OCI-M2 (cell line): ENCODE measurements at regions not wholly inside any gene's neighbourhood (a gene's known extent, or its start where the extent isn't known, plus 50 kb on each side); places are given as distances from the start of the nearest gene placed in this dataset.

Experiments used
- DNase-seq: peaks from one replicate; lab custom pipeline; 2025; ENCODE audit not compliant: unreplicated experiment; lab: John Stamatoyannopoulos, UW

GRCh38 chr12:92365836-92366235 lies 220.2 kb upstream of the BTG1 start:
- DNase-seq: no peak

- DNase-seq: no peak
Measured at GRCh38 chr12:92365333-92365732, 219.7 kb upstream of the BTG1 start.

GRCh38 chr12:92363295-92364146 lies 217.9 kb upstream of the BTG1 start:
- no peak for DNase-seq

GRCh38 chr12:92362785-92363184 lies 217.1 kb upstream of the BTG1 start:
- DNase-seq: no peak

- DNase-seq: no peak
Measured at GRCh38 chr12:92362126-92362525, 216.5 kb upstream of the BTG1 start.

- DNase-seq: no peak
Measured at GRCh38 chr12:92360543-92360942, 214.9 kb upstream of the BTG1 start.

GRCh38 chr12:92359581-92360209 lies 214.0 kb upstream of the BTG1 start:
- no peak for DNase-seq

- DNase-seq: no peak
Measured at GRCh38 chr12:92357584-92358261, 212.1 kb upstream of the BTG1 start.

GRCh38 chr12:92356425-92356824 lies 210.8 kb upstream of the BTG1 start:
- DNase-seq: no peak

- DNase-seq: no peak
Measured at GRCh38 chr12:92349635-92350034, 204.0 kb upstream of the BTG1 start.

GRCh38 chr12:92342574-92342973 lies 196.9 kb upstream of the BTG1 start:
- no peak for DNase-seq

- no peak for DNase-seq
Measured at GRCh38 chr12:92341065-92341668, 195.5 kb upstream of the BTG1 start.

GRCh38 chr12:92340441-92341064 lies 194.9 kb upstream of the BTG1 start:
- no peak for DNase-seq

GRCh38 chr12:92340003-92340402 lies 194.4 kb upstream of the BTG1 start:
- DNase-seq: no peak

- DNase-seq: no peak
Measured at GRCh38 chr12:92339198-92339821, 193.7 kb upstream of the BTG1 start.

GRCh38 chr12:92338671-92339070 lies 193.0 kb upstream of the BTG1 start:
- DNase-seq: no peak

GRCh38 chr12:92338102-92338501 lies 192.5 kb upstream of the BTG1 start:
- no peak for DNase-seq

- no peak for DNase-seq
Measured at GRCh38 chr12:92337128-92337527, 191.5 kb upstream of the BTG1 start.

GRCh38 chr12:92336641-92337040 lies 191.0 kb upstream of the BTG1 start:
- no peak for DNase-seq

GRCh38 chr12:92335831-92336230 lies 190.2 kb upstream of the BTG1 start:
- DNase-seq: no peak

GRCh38 chr12:92334552-92334951 lies 188.9 kb upstream of the BTG1 start:
- DNase-seq: no peak
